KBM-7 (cell line): ENCODE measurements at regions not wholly inside any gene's neighbourhood (a gene's known extent, or its start where the extent isn't known, plus 50 kb on each side); places are given as distances from the start of the nearest gene placed in this dataset.

Experiments
- DNase-seq: peaks from one replicate; pipeline ENCODE4 v3.0.0-alpha.2; 2015
- in situ Hi-C: fragments of 300-500 bp; cut with MboI; formaldehyde crosslinking; loops from 2 replicates; pipeline ENCODE4 v1.14.3; 2020; ENCODE audit warnings: low sequenced_read_pairs, low pct_unique_long_range_greater_than_20kb, mixed read lengths

DNA sequence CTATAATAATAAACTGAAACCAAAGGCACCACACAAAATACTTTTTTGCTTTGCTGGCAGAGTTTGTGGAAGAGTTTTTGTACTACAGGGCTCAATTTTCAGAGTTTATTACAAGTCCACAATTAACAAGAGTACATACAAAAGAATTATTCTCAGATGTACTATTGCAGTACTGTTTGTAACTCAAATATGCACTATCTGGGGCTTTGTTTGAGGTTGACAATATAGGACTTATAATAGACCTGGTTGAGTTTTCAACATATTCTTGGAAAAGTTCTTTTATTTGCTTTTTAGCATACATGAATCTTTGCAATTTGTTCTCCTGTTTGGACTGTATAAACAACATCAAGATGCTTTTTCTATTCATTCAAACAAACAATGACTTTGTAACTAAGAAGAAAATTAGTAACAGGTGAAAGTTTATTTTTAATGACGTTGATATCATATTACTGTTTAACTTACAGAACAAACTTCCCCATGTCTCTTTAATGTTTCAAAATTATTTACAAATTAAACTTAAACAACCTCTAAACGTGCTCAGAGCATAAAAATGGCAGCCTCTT, 407.4 kb upstream of the PRICKLE1 start:
- in situ Hi-C loops, result no loop called here

DNA sequence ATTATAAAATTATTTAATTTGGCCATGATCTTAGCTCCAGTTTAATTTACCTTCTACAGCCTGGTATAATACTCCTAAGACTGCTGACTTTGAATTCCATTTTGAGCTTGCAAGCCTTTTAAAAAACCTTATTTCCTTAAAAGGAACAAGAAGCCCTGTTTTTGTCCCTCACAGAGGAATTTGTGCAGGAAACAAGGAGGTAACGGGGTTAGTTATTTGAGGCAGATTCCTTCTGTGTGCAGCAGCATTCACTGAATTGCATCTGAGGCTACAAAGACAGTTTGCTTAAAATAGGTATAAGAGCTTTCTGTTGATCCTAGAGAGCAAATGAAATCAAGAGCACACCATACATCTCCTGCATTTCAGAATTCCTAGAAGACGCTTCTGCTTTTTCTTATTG, 403.3 kb upstream of the PRICKLE1 start:
- DNase-seq, result no peak
- in situ Hi-C loops, result no loop called here

More for the DNA sequence above, 407.4 kb upstream of the PRICKLE1 start:
- no peak for DNase-seq

DNA sequence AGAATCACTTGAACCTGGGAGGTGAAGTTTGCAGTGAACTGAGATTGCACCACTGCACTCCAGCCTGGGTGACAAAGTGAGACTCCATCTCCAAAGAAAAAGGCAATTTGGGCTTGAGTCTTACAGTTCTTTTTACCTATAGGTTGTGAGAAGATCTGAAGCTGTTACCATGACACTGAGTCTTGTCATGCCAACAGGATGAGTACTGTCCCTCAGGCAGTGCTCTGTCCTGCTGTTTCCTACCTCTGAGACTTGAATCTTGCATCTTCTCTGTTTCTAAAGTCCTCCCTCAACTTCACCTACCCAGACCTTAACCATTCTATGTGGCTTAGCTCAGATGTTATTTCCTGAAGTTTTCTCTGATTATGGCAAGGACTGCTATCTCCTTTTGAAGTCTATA, 400.8 kb upstream of the PRICKLE1 start:
- DNase-seq, result no peak
- in situ Hi-C loops, result no loop called here

DNA sequence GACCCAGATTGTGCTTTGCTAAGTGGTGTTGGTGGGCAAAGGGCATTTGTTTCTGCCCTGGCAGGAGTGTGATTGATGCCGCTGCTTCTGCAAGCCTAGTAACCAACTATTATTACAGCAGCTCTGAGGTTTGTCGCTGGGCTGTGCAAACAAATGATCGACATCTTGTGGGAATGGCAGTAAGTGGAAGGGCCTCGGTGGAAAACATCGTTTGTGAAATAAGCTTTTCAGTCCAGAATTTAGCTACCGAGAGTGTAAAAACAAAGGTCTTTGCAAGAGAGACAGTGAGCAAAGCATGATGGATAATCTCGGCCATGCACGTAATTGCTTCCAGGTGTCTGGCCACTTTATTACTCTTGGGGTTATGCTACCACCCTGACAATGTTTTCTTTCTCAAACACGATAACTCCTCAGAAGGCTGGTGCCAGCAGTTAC, 397.7 kb upstream of the PRICKLE1 start:
- no peak for DNase-seq
- in situ Hi-C loops, result no loop called here

DNA sequence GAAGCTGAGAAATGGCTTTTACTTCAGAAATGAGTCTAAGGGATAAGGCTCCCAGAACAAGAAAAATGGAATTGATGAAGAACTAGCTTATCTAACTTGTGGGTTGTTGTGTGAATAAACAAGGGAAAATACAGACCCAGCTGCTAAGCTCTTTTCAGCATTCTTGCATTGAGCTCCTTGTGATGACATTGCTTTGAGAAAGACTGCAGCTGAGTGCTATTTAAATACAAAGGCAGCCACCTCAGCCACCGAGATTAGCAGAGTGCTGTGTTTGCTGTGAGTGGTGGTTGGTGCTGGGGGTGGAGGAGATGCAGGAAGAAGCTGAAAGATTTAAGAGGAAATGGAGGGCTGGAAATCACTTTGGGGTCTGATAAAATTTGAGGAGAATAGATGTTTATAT, 396.0 kb upstream of the PRICKLE1 start:
- in situ Hi-C loops, result no loop called here
- no peak for DNase-seq

DNA sequence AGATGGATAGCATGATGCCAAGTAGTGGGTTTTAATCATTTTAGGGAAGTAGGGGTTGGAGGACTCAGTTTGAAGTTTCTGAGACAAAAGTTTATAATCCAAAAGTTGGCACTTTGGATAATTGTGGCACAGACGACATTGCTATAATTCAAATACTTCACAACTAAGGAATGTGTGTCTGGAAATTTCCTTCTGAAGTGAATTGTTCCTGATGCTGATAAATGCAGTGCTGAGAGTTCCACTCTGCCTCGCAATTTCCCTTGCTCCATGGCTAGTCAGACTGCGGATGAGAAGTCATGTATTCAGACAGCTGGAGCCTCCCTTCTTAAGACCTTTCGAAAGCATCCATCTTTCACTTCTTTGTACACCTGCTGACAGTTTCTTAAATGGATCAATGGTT, 393.3 kb upstream of the PRICKLE1 start:
- DNase-seq, result no peak
- in situ Hi-C loops, result no loop called here

DNA sequence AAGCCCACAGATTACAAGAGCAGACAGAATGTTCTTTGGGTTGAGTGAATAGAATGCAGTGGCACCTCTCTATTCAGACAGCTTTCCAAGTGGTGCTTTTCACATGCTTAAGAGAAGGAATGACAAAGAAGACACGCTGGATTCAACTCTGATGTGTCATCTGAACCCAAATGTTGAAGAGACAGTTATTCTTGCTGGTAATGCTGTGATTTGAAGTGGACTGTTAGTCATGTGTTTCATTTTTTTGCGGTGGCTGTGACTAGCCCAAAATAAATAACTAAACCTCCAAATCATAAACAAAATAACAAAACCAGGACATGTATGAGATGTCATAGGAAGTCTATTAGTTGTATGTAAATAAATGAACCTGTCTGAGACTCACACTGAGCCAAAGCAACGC, 391.8 kb upstream of the PRICKLE1 start:
- in situ Hi-C loops, result no loop called here
- DNase-seq, result no peak

DNA sequence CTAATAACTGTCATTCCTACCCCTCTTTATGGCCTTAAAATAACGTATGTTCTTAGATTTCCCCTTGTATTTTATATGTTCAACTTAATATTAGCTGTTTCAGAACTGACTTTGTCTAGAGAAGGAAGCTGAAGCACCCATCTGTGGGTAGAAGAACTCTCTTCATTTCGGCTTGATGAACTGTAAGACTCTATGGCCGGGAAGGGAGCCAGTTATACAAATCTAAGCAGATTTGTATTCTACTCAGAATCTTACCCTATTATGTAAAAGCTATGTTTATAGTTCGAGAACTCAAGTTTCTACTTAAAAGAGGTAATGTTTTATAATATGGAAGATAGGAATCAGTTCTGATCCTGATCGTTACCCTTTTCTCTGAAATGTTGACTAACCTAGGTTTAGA, 390.9 kb upstream of the PRICKLE1 start:
- DNase-seq, result no peak
- in situ Hi-C loops, result no loop called here

DNA sequence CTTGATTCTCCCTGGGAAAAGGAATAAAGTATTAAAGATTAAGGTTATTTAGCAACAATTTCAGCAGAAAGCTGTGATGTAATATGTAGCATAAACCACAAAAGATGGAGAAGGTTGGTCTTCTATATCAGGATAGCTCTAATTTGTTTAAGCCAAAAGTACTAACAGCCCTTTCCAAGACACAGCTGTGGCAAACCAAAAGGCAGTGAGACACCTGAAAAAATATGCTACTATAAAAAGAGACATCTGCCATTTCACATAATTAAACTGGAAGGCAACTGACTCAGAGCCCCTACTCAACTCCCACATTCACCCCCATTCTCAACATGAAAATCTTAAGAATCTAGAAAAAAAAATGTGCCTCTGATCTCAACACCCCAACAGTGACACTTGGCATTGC, 390.2 kb upstream of the PRICKLE1 start:
- DNase-seq, result no peak
- in situ Hi-C loops, result no loop called here

DNA sequence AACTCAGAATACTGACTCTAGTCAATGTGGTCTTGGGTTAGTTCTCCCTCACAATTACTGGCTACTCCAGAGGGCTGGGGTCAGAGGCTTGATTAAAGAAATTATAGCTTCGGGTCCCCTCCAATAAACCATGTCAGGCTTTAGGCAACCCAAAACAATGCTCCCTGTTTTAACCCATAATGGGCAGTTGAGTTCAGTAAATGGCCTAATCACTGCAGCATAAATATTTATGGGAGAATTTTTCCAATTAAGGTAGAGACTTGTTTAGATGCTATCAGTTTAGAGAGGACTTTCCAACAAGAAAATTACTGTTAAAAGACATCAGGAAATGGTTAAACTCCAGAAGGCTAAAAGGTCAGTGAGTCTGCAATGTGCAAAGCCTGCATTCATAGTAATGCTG, 389.2 kb upstream of the PRICKLE1 start:
- DNase-seq, result no peak
- in situ Hi-C loops, result no loop called here

DNA sequence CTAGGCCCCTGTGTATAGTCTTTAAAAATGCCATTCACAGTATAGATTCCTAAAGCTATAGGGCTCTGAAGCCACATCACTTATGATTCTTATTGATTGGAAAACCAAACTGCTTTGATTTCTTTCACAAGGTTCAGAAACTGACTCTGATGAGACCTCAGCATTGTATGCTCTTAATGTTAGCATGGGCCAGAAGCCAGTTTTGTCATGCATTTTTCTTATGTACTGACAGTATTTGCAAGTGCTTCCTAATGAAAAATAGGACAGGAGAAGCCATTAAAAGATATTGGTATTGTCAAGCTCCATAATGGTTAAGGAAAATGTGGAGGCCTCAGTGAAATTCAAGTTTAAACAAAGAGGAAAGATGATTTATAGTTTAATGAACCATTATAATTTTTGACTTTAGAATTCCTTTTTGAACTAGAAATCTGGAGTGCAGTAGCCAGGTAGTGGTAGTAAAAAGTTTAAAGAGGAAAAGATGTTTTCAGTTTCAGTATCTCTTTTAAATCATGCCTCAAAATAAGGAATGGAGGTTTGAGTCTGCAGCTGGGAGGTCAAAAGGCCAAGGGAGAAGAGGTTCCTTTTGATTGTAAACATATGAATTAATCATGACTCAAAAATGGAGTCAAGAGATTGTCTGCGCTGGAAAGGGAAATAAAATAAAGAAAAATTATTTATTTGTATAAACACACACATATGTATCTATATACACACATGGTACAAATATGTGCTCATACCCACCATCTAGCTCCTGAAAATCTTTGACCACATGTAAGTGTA, 388.1 kb upstream of the PRICKLE1 start:
- in situ Hi-C loops, result no loop called here
- no peak for DNase-seq

DNA sequence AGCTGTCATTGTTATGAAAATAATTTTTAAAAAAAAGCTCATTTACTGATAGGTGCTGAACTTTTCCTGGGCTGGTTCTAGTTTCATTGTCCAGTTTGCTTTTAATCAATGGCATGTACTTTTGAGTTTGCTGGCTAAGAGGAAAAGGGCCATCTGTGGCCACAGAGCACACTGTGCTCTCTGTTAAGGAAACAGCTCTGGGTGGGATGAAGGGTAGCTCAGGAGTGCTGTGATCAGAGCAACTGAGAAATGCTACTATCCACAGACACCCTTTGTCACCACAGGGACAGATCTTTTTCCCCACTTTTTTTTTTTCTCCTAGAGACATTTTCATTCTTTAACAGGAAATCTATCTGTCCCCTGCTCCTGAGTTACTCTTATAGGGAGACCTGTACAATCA, 387.1 kb upstream of the PRICKLE1 start:
- DNase-seq, result no peak
- in situ Hi-C loops, result no loop called here

DNA sequence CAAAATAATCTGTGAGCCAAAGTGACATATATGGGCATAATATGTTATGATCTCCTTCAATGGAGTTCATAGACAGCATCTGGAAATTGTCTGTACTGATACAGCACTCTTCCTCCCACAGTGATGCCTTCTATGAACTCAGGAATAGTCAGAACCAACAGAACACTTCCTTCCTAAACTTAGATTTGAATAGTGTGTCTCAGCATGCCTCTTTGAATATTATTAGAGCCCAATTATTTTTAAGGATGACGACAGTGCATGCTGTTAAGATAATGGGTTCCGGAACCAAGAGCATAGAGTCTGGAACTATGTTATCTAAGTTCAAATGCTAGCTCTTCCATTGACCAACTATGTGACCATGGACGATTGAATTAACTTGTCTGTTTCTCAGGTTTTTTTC, 386.6 kb upstream of the PRICKLE1 start:
- in situ Hi-C loops, result no loop called here
- DNase-seq, result no peak

DNA sequence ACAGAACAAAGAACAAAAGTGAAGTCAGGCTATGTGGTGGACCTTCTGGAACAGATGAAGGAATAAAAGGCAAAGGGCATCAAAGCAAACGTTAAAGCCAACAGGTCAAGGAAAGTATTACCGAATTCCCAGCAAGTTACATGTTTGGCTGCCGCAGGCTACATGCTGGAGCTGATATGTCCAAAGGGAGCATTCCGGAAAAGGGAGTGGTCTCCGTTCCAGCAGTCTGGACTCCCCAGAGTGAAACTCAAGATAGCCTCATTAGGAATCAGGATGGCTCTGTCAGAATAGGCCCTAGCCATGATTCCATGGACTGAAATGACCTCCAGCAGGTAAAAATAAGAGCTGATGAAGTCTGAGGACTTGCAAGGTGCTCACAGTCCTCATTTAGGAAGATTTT, 379.8 kb upstream of the PRICKLE1 start:
- in situ Hi-C loops, result no loop called here
- DNase-seq, result no peak

DNA sequence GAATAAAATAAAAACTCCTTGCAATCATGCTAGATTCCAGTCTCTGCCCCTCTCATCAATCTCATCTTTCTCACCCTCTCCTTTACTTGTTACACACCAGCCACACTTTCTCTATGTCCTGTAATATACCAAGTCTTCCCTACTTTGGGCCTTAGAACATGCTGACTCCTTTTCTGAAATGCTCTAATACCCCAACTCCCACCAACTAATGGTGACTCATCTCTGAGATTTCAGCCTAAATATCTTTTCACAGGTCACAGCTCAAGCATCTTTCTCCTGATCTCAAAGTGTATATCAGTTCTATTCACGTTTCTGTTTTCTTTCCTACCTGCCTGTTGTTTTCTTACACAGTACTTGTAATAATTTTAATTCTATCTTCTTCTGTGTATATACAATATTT, 378.9 kb upstream of the PRICKLE1 start:
- no peak for DNase-seq
- in situ Hi-C loops, result no loop called here

DNA sequence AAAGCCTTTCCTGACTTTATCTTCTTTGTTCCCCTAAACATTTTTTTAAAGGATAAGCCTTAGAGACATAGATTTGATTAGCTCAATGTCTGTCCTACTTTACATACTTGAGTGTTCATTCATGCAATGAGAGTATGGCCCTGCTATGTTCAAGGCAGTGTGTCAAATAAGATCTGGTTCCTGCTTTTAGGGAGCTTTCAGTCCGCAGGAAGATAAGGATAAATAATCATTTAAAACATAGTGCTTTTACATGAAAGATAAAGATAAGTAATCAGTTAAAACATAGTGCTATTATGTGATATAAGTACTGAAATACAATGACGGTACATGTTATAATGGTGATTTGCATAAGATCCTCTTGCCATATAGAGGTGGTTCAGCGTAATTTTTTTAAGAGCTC, 378.3 kb upstream of the PRICKLE1 start:
- no peak for DNase-seq
- in situ Hi-C loops, result no loop called here

DNA sequence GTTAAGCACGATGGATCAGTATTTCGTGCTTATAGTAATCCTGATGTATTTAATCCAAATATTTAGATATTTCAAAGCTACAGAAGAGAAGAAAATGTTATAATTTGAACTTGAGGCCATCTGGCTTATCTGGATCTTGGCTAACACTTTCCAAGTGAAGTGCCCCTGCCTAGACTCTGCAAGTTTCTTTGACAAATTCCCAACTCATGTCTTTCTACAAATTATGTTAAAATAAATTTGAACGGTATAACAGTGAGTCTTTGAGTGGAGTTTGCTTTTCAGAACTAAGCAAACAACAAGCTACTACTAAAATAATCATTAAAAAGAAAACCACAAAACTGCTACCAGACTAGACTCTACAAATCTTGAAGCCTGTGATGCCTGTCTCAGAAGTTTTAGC, 374.4 kb upstream of the PRICKLE1 start:
- no peak for DNase-seq
- in situ Hi-C loops, result no loop called here

DNA sequence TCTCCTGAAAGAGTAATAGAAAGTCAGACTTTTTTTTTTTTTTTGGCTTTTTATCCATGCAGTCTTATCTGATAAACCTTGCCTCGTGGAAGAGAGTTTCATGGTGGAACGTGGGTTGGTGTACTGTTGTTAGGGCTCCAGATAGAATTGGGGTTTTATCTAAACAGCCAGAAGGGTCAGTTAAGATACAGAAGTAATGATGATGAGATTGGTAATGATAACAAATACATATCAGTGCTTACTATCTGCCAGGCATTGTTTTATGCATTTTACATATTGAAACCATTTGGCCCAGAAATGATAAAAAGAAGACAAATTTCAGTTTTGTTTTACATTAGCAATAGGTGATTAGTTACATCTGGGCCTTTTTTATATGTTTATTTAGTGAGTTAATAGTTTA, 372.8 kb upstream of the PRICKLE1 start:
- in situ Hi-C loops, result no loop called here
- DNase-seq, result no peak

DNA sequence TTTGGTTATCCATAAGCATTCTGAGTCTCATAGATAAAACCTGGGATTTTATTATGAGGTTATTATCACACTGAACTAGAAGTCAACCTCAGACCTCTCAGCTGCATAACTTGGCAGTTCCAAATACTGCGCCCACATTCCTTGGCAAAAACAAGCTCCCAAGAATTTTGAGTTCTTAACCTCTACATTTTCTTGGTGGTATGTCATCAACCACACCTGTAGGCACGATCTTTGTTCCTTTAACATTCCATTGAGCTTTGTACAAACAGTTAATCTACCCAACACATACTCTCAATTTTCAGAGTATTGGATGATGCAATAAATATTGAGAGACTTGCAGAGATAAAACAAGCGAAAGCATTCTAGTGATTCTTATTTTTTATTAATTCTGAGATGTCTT, 371.8 kb upstream of the PRICKLE1 start:
- DNase-seq, result no peak
- in situ Hi-C loops, result no loop called here

DNA sequence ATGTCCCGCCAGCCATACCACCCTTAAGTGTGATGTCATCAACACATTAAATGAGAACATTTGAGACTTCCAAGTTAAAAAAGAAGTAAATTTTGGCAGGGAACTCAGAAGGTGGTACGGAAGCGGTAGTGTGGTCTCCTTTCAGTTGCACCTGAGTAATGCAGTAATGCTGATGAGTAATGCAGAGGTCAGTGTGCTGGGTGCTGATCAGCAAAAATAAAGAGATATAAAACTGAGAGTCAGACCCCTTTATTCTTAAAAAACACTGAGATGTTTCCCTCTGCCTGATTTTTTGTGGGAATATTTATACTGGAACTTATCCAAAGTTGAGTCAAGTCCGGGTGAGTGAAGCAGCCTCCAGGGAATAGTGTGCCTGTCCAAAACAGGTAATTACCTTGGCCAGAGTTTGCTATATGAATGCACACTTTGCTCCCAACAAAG, 370.6 kb upstream of the PRICKLE1 start:
- DNase-seq, result no peak

DNA sequence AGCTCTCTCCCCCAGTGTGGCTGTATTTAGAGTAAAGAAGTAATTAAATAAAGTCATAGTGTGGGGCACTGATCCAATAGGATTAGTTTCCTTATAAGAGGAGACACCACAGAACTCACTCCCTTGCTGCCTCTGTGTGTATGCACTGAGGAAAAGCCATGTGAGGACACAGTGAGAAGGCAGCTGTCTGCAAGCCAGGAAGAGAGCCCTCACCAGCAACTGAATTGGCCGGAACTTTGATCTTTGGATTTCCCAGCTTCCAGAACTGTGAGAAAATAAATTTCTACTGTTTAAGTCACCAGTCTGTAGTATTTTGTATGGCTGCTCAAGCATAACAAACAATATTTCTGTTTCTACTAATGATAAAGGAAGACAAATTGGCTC, 368.7 kb upstream of the PRICKLE1 start:
- in situ Hi-C loops, result no loop called here
- no peak for DNase-seq

More for the DNA sequence above, 370.6 kb upstream of the PRICKLE1 start:
- in situ Hi-C loops, result no loop called here
